ENCODE measurements at regions not wholly inside any gene's neighbourhood (a gene's known extent, or its start where the extent isn't known, plus 50 kb on each side); places are given as distances from the start of the nearest gene placed in this dataset.

DNA sequence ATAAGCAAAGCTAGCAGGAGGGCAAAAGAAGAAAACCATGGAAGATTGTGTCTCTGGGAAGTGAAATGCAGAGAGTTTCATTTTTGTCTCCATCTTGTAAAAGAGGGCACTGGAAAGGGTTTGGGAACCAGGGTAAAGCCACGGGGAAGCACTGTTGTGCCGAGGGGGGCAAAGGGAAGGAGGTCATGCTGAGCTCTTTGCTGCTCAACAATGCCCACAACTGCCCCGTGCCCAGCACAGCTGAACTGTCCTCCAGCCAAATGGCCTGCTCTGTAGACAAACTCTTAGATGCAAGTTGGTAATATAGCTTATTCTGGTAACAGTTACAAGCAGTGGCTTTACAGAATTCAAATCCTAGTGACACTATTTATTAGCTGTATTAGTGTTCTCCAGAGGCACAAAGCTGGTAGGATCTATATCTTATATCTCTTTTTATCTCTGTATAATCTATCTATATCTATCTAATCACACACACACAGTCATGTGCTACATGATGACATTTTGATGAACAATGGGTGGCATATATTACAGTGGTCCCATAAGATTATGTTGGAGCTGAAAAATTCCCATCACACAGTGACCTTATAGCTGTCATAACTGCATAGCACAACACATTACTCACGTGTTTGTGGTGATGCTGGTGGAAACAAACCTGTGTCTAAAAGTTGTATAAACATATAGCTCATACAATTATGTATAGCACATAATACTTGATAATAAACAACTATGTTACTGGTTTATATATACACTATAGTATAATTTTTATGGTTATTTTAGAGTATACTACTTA, 203.4 kb upstream of the DDHD1 start:
- H3K4me3 ChIP-seq: no peak overlapping the region
- H3K27ac ChIP-seq (replicated peaks): no peak overlapping the region
- intact Hi-C loops (cut with micrococcal nuclease): no loop called here
- no peaks in the 10 kb centered on the region for H3K9me3 ChIP-seq (replicated peaks)
- H3K4me1 ChIP-seq: peaks cover 8% of the 10 kb centered on the region
- no peaks in the 10 kb centered on the region for H3K36me3 ChIP-seq
- no peaks in the 10 kb centered on the region for H3K27me3 ChIP-seq (ENCODE audit: low read depth)
- no peak for DNase-seq
- TF ChIP-seq, protein P1, sequence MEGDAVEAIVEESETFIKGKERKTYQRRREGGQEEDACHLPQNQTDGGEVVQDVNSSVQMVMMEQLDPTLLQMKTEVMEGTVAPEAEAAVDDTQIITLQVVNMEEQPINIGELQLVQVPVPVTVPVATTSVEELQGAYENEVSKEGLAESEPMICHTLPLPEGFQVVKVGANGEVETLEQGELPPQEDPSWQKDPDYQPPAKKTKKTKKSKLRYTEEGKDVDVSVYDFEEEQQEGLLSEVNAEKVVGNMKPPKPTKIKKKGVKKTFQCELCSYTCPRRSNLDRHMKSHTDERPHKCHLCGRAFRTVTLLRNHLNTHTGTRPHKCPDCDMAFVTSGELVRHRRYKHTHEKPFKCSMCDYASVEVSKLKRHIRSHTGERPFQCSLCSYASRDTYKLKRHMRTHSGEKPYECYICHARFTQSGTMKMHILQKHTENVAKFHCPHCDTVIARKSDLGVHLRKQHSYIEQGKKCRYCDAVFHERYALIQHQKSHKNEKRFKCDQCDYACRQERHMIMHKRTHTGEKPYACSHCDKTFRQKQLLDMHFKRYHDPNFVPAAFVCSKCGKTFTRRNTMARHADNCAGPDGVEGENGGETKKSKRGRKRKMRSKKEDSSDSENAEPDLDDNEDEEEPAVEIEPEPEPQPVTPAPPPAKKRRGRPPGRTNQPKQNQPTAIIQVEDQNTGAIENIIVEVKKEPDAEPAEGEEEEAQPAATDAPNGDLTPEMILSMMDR (IDR thresholded peaks at IDR 0.05; ENCODE audit: borderline replicate concordance): no peak

GRCh38 chr14:53355581-53356112, 202.5 kb upstream of the DDHD1 start:
- no peaks in the 10 kb centered on the region for H3K9me3 ChIP-seq (replicated peaks)
- H3K4me1 ChIP-seq: peaks cover 8% of the 10 kb centered on the region
- H3K27me3 ChIP-seq (ENCODE audit: low read depth): no peaks in the 10 kb centered on the region
- intact Hi-C loops (cut with micrococcal nuclease): no loop called here
- H3K27ac ChIP-seq (replicated peaks): peak overlapping the region; percentile 39
- DNase-seq: no peak
- H3K36me3 ChIP-seq: no peaks in the 10 kb centered on the region
- no peak overlapping the region for H3K4me3 ChIP-seq
- TF ChIP-seq, protein P1 (IDR thresholded peaks at IDR 0.05; ENCODE audit: borderline replicate concordance): no peak

DNA sequence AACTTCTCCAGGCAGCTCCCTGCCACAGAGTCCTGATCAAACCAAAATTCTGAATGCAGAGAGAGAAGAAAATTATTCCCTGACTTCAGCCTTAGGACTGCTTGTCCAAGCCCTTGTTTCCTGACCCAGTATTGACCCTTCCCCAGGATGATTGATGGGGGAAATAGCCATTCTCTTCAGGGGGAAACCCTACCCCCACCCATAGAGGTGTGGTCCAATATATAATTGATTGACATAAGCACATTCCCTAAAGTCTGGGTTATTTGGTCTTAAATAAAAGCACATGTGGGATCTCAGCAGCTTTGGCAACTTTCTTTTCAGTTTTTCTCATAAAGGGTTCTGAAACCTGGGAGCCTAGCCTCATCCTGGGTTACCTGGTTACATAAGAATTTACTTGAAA, 201.2 kb upstream of the DDHD1 start:
- Histone ChIP-seq H3K4me1 (peaks cover 8% of the 10 kb centered on the region), H3K9me3 (replicated peaks) (no peaks in the 10 kb centered on the region), H3K27ac (replicated peaks) (no peak overlapping the region), H3K36me3 (no peaks in the 10 kb centered on the region), H3K4me3 (no peak overlapping the region), H3K27me3 (ENCODE audit: low read depth) (no peaks in the 10 kb centered on the region)
- no peak for DNase-seq
- intact Hi-C loops (cut with micrococcal nuclease): no loop called here
- TF ChIP-seq, protein P1 (IDR thresholded peaks at IDR 0.05; ENCODE audit: borderline replicate concordance): no peak

- Histone ChIP-seq H3K36me3 (no peaks in the 10 kb centered on the region), H3K27me3 (ENCODE audit: low read depth) (no peaks in the 10 kb centered on the region), H3K4me3 (no peak overlapping the region), H3K4me1 (peaks cover 8% of the 10 kb centered on the region), H3K27ac (replicated peaks) (no peak overlapping the region), H3K9me3 (replicated peaks) (no peaks in the 10 kb centered on the region)
- TF ChIP-seq, protein P1 (IDR thresholded peaks at IDR 0.05; ENCODE audit: borderline replicate concordance): no peak
- intact Hi-C loops (cut with micrococcal nuclease): no loop called here
- DNase-seq: no peak
Observed at GRCh38 chr14:53350866-53351265, 197.7 kb upstream of the DDHD1 start.

- intact Hi-C loops (cut with micrococcal nuclease): no loop called here
- DNase-seq: no peak
- Histone ChIP-seq H3K27me3 (ENCODE audit: low read depth) (no peaks in the 10 kb centered on the region), H3K36me3 (no peaks in the 10 kb centered on the region), H3K4me3 (no peak overlapping the region), H3K27ac (replicated peaks) (no peak overlapping the region), H3K9me3 (replicated peaks) (no peaks in the 10 kb centered on the region), H3K4me1 (peaks cover 3% of the 10 kb centered on the region)
- TF ChIP-seq, protein P1 (IDR thresholded peaks at IDR 0.05; ENCODE audit: borderline replicate concordance): no peak
Observed at GRCh38 chr14:53350429-53350828, 197.3 kb upstream of the DDHD1 start.

All from left ventricle myocardium inferior (tissue), 1 donor.